ENCODE measurements at regions not wholly inside any gene's neighbourhood (a gene's known extent, or its start where the extent isn't known, plus 50 kb on each side); places are given as distances from the start of the nearest gene placed in this dataset.

GRCh38 chr16:13742928-13743327 is 177.0 kb upstream of the ERCC4 start:
- TF ChIP-seq POLR2A (IDR thresholded peaks at IDR 0.05) (no peak), CTCF (IDR thresholded peaks at IDR 0.05) (no peak)
- no peaks in the 10 kb centered on the region for H3K36me3 ChIP-seq
- H3K4me3 ChIP-seq: no peak overlapping the region
- intact Hi-C loops (cut with DNase I): no loop called here
- H3K9me3 ChIP-seq: no peaks in the 10 kb centered on the region
- H3K27ac ChIP-seq: no peak overlapping the region
- DNase-seq: no peak
- no peaks in the 10 kb centered on the region for H3K27me3 ChIP-seq
- no peaks in the 10 kb centered on the region for H3K4me1 ChIP-seq (ENCODE audit: insufficient read depth)

GRCh38 chr16:13743571-13743970 is 176.4 kb upstream of the ERCC4 start:
- no peak for DNase-seq
- WGBS, 3 donors: 20 to 21% (median 21%) methylated on average over 1 of the region's 1 CpG
- H3K36me3 ChIP-seq: no peaks in the 10 kb centered on the region
- no peaks in the 10 kb centered on the region for H3K27me3 ChIP-seq
- H3K4me3 ChIP-seq: no peak overlapping the region
- H3K27ac ChIP-seq: no peak overlapping the region
- no peaks in the 10 kb centered on the region for H3K9me3 ChIP-seq
- intact Hi-C loops (cut with DNase I): no loop called here
- TF ChIP-seq CTCF (IDR thresholded peaks at IDR 0.05): no peak
- no peak for TF ChIP-seq EP300 (IDR thresholded peaks at IDR 0.05)
- TF ChIP-seq POLR2A (IDR thresholded peaks at IDR 0.05): no peak
- no peaks in the 10 kb centered on the region for H3K4me1 ChIP-seq (ENCODE audit: insufficient read depth)

- 67 to 77% (median 74%) methylated on average over 14 of the region's 14 CpGs for WGBS, 3 donors
- intact Hi-C loops (cut with DNase I): no loop called here
- H3K27me3 ChIP-seq: no peaks in the 10 kb centered on the region
Measured at GRCh38 chr16:13756411-13757140, 163.4 kb upstream of the ERCC4 start.

GRCh38 chr16:13766334-13766733 is 153.6 kb upstream of the ERCC4 start:
- Histone ChIP-seq H3K4me3 (no peak overlapping the region), H3K4me1 (ENCODE audit: insufficient read depth) (no peaks in the 10 kb centered on the region), H3K27ac (no peak overlapping the region), H3K9me3 (no peaks in the 10 kb centered on the region), H3K36me3 (no peaks in the 10 kb centered on the region), H3K27me3 (no peaks in the 10 kb centered on the region)
- 83 to 93% (median 87%) methylated on average over 2 of the region's 2 CpGs for WGBS, 3 donors
- TF ChIP-seq CTCF (IDR thresholded peaks at IDR 0.05): no peak
- DNase-seq: no peak
- intact Hi-C loops (cut with DNase I): no loop called here

More at GRCh38 chr16:13756411-13757140, 163.4 kb upstream of the ERCC4 start:
- DNase-seq: no peak
- TF ChIP-seq CTCF (IDR thresholded peaks at IDR 0.05): no peak
- TF ChIP-seq EP300 (IDR thresholded peaks at IDR 0.05): no peak
- no peak for TF ChIP-seq POLR2A (IDR thresholded peaks at IDR 0.05)
- Histone ChIP-seq H3K4me3 (no peak overlapping the region), H3K4me1 (ENCODE audit: insufficient read depth) (no peaks in the 10 kb centered on the region), H3K27ac (no peak overlapping the region), H3K36me3 (no peaks in the 10 kb centered on the region), H3K9me3 (no peaks in the 10 kb centered on the region)
